ENCODE measurements at regions not wholly inside any gene's neighbourhood (a gene's known extent, or its start where the extent isn't known, plus 50 kb on each side); places are given as distances from the start of the nearest gene placed in this dataset.

GRCh38 chr11:127376301-127376700 lies 375.7 kb upstream of the KIRREL3 start:
- DNase-seq (ENCODE audit: low spot score): no peak
- H3K9me2 ChIP-seq (ENCODE audit: insufficient read depth): peaks cover 9% of the 10 kb centered on the region; the same call in 1 of the 2 replicates
- no peak for TF ChIP-seq EZH2 (IDR thresholded peaks at IDR 0.05; ENCODE audit: low read depth, unreplicated experiment)
- TF ChIP-seq CTCF (conservative IDR thresholded peaks at IDR 0.05; ENCODE audit: low read depth in 2 of 2): no peak
- TF ChIP-seq POLR2AphosphoS5 (IDR thresholded peaks at IDR 0.05; ENCODE audit: low read depth): no peak
- TF ChIP-seq ZNF462 (CRISPR knock-in tag; IDR thresholded peaks at IDR 0.05): no peak
- no peak for TF ChIP-seq ETS1 (IDR thresholded peaks at IDR 0.05)
- no peak for TF ChIP-seq ZNF114 (CRISPR knock-in tag; IDR thresholded peaks at IDR 0.05)
- H3K4me3 Mint-ChIP-seq: no peak overlapping the region
- H3K27me3 ChIP-seq (ENCODE audit: insufficient read depth): no peaks in the 10 kb centered on the region
- H3F3A ChIP-seq (replicated peaks; ENCODE audit: low read depth): no peaks in the 10 kb centered on the region
- no peaks in the 10 kb centered on the region for H4K20me1 ChIP-seq (replicated peaks; ENCODE audit: insufficient read depth)
- H3K36me3 ChIP-seq (ENCODE audit: insufficient read depth): no peaks in the 10 kb centered on the region
- H3K79me2 ChIP-seq (replicated peaks; ENCODE audit: insufficient read depth): no peaks in the 10 kb centered on the region
- H3K9me3 Mint-ChIP-seq: no peaks in the 10 kb centered on the region
- no peak overlapping the region for H2AFZ ChIP-seq
- no peak for ATAC-seq
- H3K27ac ChIP-seq (ENCODE audit: low read depth): no peak overlapping the region
- peaks cover 2% of the 10 kb centered on the region for H3K27me3 Mint-ChIP-seq (ENCODE audit: insufficient read depth, low read depth, poor library complexity)
- no peak overlapping the region for H3K4me2 ChIP-seq
- no peaks in the 10 kb centered on the region for H3K4me1 ChIP-seq (ENCODE audit: insufficient read depth)
- H3K4me3 ChIP-seq: no peak overlapping the region
- no peak overlapping the region for H3K27ac Mint-ChIP-seq
- H3K36me3 Mint-ChIP-seq (ENCODE audit: low read depth): no peaks in the 10 kb centered on the region
- no peaks in the 10 kb centered on the region for H3K4me1 Mint-ChIP-seq

All from GM23338 (cell line).